H9 (cell line): ENCODE measurements at regions not wholly inside any gene's neighbourhood (a gene's known extent, or its start where the extent isn't known, plus 50 kb on each side); places are given as distances from the start of the nearest gene placed in this dataset.

Source experiments
- DNase-seq: peaks from one replicate; pipeline ENCODE4 v3.0.0-alpha.2; 2017
- H2AFZ ChIP-seq: one replicate; pipeline ENCODE4 v1.6.1; 2013; ENCODE audit warnings: mild to moderate bottlenecking, low read length, control low read depth, moderate library complexity
- H2AK5ac ChIP-seq: 2 replicates; pipeline ENCODE4 v1.6.1; 2013; ENCODE audit warnings: low read length, control low read depth, mixed read lengths; ENCODE audit not compliant: insufficient read length
- H2BK120ac ChIP-seq: one replicate; pipeline ENCODE4 v1.6.1; 2013; ENCODE audit warnings: low read depth, mild to moderate bottlenecking, low read length, control low read depth, inconsistent platforms; ENCODE audit not compliant: poor library complexity, severe bottlenecking
- H2BK12ac ChIP-seq: 2 replicates; pipeline ENCODE4 v1.6.1; 2013; ENCODE audit warnings: low read length, control low read depth, mixed read lengths, low read depth; ENCODE audit not compliant: insufficient read length
- H2BK15ac ChIP-seq: 2 replicates; pipeline ENCODE4 v1.6.1; 2013; ENCODE audit warnings: low read depth, low read length, control low read depth
- H2BK20ac ChIP-seq: one replicate; pipeline ENCODE4 v1.6.1; 2013; ENCODE audit warnings: low read depth, mild to moderate bottlenecking, low read length, control low read depth, inconsistent platforms; ENCODE audit not compliant: poor library complexity, severe bottlenecking
- H2BK5ac ChIP-seq: 2 replicates; pipeline ENCODE4 v1.6.1; 2013; ENCODE audit warnings: low read length, control low read depth, mixed read lengths; ENCODE audit not compliant: insufficient read length
- H3K14ac ChIP-seq: 2 replicates; pipeline ENCODE4 v1.6.1; 2013; ENCODE audit warnings: low read length, control low read depth; ENCODE audit not compliant: insufficient read depth
- H3K18ac ChIP-seq: 2 replicates; pipeline ENCODE4 v1.6.1; 2013; ENCODE audit warnings: low read depth, mild to moderate bottlenecking, mixed read lengths, low read length, control low read depth; ENCODE audit not compliant: insufficient read length
- H3K23ac ChIP-seq: 2 replicates; pipeline ENCODE4 v1.6.1; 2013; ENCODE audit warnings: low read length, control low read depth, mixed read lengths, low read depth; ENCODE audit not compliant: insufficient read length
- H3K23me2 ChIP-seq: 2 replicates; pipeline ENCODE4 v1.6.1; 2013; ENCODE audit warnings: low read depth, mild to moderate bottlenecking, mixed read lengths, low read length, control low read depth; ENCODE audit not compliant: insufficient read length, poor library complexity, severe bottlenecking
- H3K27ac ChIP-seq: 2 replicates; pipeline ENCODE4 v1.5.1; 2013; ENCODE audit warnings: low read length, control low read depth, mixed read lengths, low read depth; ENCODE audit not compliant: insufficient read length
- H3K27me3 ChIP-seq: 2 replicates; pipeline ENCODE4 v1.6.1; 2013; ENCODE audit warnings: low read length, control low read depth, inconsistent platforms; ENCODE audit not compliant: insufficient read depth
- H3K4ac ChIP-seq: 2 replicates; pipeline ENCODE4 v1.6.1; 2013; ENCODE audit warnings: low read depth, mild to moderate bottlenecking, control low read depth, inconsistent platforms, low read length, moderate library complexity
- H3K4me1 ChIP-seq: 2 replicates; pipeline ENCODE4 v1.6.1; 2013; ENCODE audit warnings: low read length, control low read depth, inconsistent platforms; ENCODE audit not compliant: insufficient read depth
- H3K4me2 ChIP-seq: 2 replicates; pipeline ENCODE4 v1.6.1; 2013; ENCODE audit warnings: low read length, control low read depth, mixed read lengths; ENCODE audit not compliant: insufficient read length, insufficient read depth
- H3K56ac ChIP-seq: 2 replicates; pipeline ENCODE4 v1.6.1; 2013; ENCODE audit warnings: low read depth, mild to moderate bottlenecking, mixed read lengths, low read length, control low read depth; ENCODE audit not compliant: insufficient read length
- H3K79me1 ChIP-seq: 2 replicates; pipeline ENCODE4 v1.6.1; 2013; ENCODE audit warnings: low read depth, mild to moderate bottlenecking, moderate library complexity, low read length, control low read depth, inconsistent platforms; ENCODE audit not compliant: insufficient read depth, poor library complexity, severe bottlenecking
- H3K79me2 ChIP-seq: 2 replicates; pipeline ENCODE4 v1.6.1; 2013; ENCODE audit warnings: low read length, control low read depth, inconsistent platforms; ENCODE audit not compliant: insufficient read depth
- H3K9ac ChIP-seq: 2 replicates; pipeline ENCODE4 v1.6.1; 2013; ENCODE audit warnings: low read length, control low read depth, mixed read lengths; ENCODE audit not compliant: insufficient read length; ENCODE audit errors: extremely low read depth
- H3K9me3 ChIP-seq: one replicate; pipeline ENCODE4 v1.6.1; 2013; ENCODE audit warnings: low read depth, low read length, inconsistent platforms; ENCODE audit not compliant: control insufficient read depth
- H3T11ph ChIP-seq: one replicate; pipeline ENCODE4 v1.6.1; 2013; ENCODE audit warnings: mild to moderate bottlenecking, low read length, control low read depth, inconsistent platforms
- H4K20me1 ChIP-seq: one replicate; pipeline ENCODE4 v1.6.1; 2013; ENCODE audit not compliant: control insufficient read depth, insufficient read length, insufficient read depth
- H4K5ac ChIP-seq: 2 replicates; pipeline ENCODE4 v1.6.1; 2013; ENCODE audit warnings: low read depth, mild to moderate bottlenecking, mixed read lengths, low read length, control low read depth; ENCODE audit not compliant: insufficient read length
- H4K8ac ChIP-seq: replicated peaks from 2 replicates; pipeline ENCODE4 v1.6.1; 2013; ENCODE audit warnings: low read length, control low read depth, mixed read lengths, low read depth; ENCODE audit not compliant: insufficient read length
- H4K91ac ChIP-seq: 2 replicates; pipeline ENCODE4 v1.6.1; 2013; ENCODE audit warnings: low read depth, mild to moderate bottlenecking, moderate library complexity, mixed read lengths, low read length, control low read depth; ENCODE audit not compliant: insufficient read length
- H3K27ac Mint-ChIP-seq, 3 experiments: 2 replicates in 2 of 3; 3 replicates in 1 of 3; pipeline ENCODE4 v1.8.0; 2020 to 2021; ENCODE audit warnings: mixed read lengths in 3 of 3, mild to moderate bottlenecking in 1 of 3, moderate library complexity in 1 of 3
- H3K27me3 Mint-ChIP-seq: 2 replicates; pipeline ENCODE4 v1.8.0; 2021; ENCODE audit warnings: low read depth, mild to moderate bottlenecking, moderate library complexity, mixed read lengths
- H3K36me3 Mint-ChIP-seq, 3 experiments: 2 replicates in 2 of 3; 3 replicates in 1 of 3; pipeline ENCODE4 v1.8.0; 2020 to 2021; ENCODE audit warnings: low read depth in 3 of 3, mixed read lengths in 3 of 3; ENCODE audit not compliant: insufficient read depth in 1 of 3
- H3K4me1 Mint-ChIP-seq, 2 experiments: 2 replicates each; pipeline ENCODE4 v1.8.0; 2020; ENCODE audit warnings: mixed read lengths in 2 of 2
- H3K4me3 Mint-ChIP-seq, 2 experiments: 2 replicates in 1 of 2; 3 replicates in 1 of 2; pipeline ENCODE4 v1.8.0; 2020 to 2021; ENCODE audit warnings: mild to moderate bottlenecking in 2 of 2, mixed read lengths in 2 of 2, moderate library complexity in 1 of 2
- H3K9me3 Mint-ChIP-seq, 2 experiments: 2 replicates in 1 of 2; 3 replicates in 1 of 2; pipeline ENCODE4 v1.8.0; 2020; ENCODE audit warnings: mild to moderate bottlenecking in 2 of 2, mixed read lengths in 2 of 2, moderate library complexity in 1 of 2
- CTCF ChIP-seq: fragments of 200-600 bp; sonication (generic); conservative IDR thresholded peaks from 3 replicates; pipeline ENCODE4 v1.8.0; 2021; ENCODE audit warnings: antibody characterized with exemption, mild to moderate bottlenecking
- WGBS: extraction: QIAGEN DNeasy Blood & Tissue Kit; methylation state at CpG from one replicate; pipeline ENCODE4 v1.1.7; 2013; ENCODE audit warnings: missing lambda C conversion rate, low lambda C conversion rate, mixed read lengths; ENCODE audit not compliant: insufficient read length; ENCODE audit errors: extremely low coverage; 5-methylcytosine and 5-hydroxymethylcytosine counted together

GRCh38 chr6:170069611-170070010, 221.3 kb downstream of the DLL1 start:
- no peak overlapping the region for H3K4ac ChIP-seq
- no peaks in the 10 kb centered on the region for H3K27me3 ChIP-seq
- H3K27ac ChIP-seq: no peak overlapping the region
- WGBS: no CpG with 5 or more reads among the region's 3 CpGs
- H3K18ac ChIP-seq: no peak overlapping the region
- H3K23me2 ChIP-seq: no peaks in the 10 kb centered on the region
- no peak overlapping the region for H3K56ac ChIP-seq
- H3T11ph ChIP-seq: no peak overlapping the region
- no peak for TF ChIP-seq CTCF
- Mint-ChIP-seq H3K4me3 (no peak overlapping the region), H3K27me3 (peaks cover 14% of the 10 kb centered on the region), H3K9me3 (peaks cover 20 to 25% of the 10 kb centered on the region in 2 experiments), H3K4me1 (peaks cover 0 to 7% of the 10 kb centered on the region in 2 experiments; a peak in 1 of 4 replicates), H3K36me3 (peaks cover 8 to 15% (median 13%) of the 10 kb centered on the region in 3 experiments; a peak in 5 of 7 replicates), H3K27ac (no peak overlapping the region)
- H4K20me1 ChIP-seq: no peaks in the 10 kb centered on the region
- H4K91ac ChIP-seq: no peak overlapping the region
- DNase-seq: no peak
- no peaks in the 10 kb centered on the region for H3K79me2 ChIP-seq
- no peak overlapping the region for H4K5ac ChIP-seq
- no peak overlapping the region for H2BK12ac ChIP-seq
- no peak overlapping the region for H2AK5ac ChIP-seq
- no peak overlapping the region for H3K23ac ChIP-seq
- no peak overlapping the region for H2BK15ac ChIP-seq
- no peak overlapping the region for H2BK5ac ChIP-seq
- no peaks in the 10 kb centered on the region for H3K9me3 ChIP-seq
- H2BK20ac ChIP-seq: no peak overlapping the region
- no peaks in the 10 kb centered on the region for H3K79me1 ChIP-seq
- no peak overlapping the region for H2AFZ ChIP-seq
- H2BK120ac ChIP-seq: no peak overlapping the region
- no peak overlapping the region for H4K8ac ChIP-seq
- no peak overlapping the region for H3K14ac ChIP-seq
- no peak overlapping the region for H3K9ac ChIP-seq
- H3K4me2 ChIP-seq: no peak overlapping the region
- H3K4me1 ChIP-seq: no peaks in the 10 kb centered on the region
